ENCODE measurements at regions not wholly inside any gene's neighbourhood (a gene's known extent, or its start where the extent isn't known, plus 50 kb on each side); places are given as distances from the start of the nearest gene placed in this dataset.
A peak's percentile ranks its signal among the peaks of the same experiment; 100 is the strongest.

GRCh38 chr6:43946641-43947363 lies 176.8 kb downstream of the VEGFA start:
- no peak for DNase-seq

GRCh38 chr6:43945768-43946080 lies 175.7 kb downstream of the VEGFA start:
- no peak for DNase-seq

DNA sequence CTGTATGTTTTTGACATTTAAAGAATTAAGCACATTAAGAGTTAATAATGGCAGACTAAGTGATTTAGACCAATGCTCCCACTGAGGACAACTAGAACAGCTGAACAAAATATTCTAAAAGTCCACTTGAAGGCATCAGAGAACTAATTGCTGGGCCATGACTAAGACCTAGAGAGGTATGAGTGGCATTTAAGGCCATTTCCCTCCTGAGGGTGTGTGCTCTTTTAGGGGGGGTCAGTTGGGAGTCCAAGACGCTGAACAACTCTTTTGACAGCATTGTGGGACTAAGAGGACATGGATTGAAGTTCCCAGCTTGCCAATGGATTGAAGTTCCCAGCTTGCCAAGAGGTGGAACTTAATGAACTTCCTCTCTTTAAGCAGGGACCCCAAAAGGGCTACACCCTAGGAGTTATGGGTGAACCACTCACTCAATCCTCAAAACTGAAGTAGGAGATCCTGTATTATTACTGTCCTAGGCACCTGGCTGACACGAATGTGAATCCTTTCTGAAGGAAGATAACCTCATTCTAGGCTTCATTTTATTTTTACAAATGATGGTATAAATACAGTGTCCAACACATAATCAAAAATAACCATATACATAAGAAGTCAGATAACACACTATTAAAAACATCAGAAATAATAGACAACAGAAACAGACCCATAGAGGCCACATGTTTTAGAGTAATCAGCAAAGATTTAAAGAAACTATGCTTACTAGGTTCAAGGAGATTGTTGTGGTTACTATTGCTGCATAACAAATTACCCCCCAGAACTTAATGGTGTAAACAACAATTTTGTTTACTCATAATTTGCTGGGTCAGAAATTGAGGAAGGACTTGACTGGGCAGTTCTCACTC lies 175.1 kb downstream of the VEGFA start:
- no peak for DNase-seq

DNA sequence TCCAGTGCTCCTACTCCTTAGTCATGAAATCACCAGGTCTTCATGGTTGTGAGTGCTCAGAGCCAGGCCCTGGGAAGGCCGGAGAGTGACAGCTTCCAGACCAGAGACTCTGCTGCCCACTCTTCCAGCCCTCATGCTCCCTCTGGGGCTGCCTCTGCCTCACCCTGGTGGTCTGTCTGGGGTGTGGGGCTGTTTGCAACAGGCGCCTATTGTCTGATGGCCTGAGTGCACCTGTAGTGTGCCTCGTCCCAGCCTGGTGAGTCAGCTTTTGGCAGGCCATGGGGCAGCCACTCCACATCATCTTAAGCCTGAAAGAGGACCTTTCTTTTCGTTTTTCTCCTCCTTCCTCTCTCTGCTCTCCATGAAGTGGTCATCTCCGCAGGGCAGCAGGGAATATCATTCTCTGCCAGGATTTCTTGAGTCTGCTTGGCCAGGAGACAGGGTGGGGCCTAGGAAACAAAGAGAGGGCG lies 173.8 kb downstream of the VEGFA start:
- DNase-seq: no peak

GRCh38 chr6:43943099-43943766 lies 173.2 kb downstream of the VEGFA start:
- DNase-seq: no peak

DNA sequence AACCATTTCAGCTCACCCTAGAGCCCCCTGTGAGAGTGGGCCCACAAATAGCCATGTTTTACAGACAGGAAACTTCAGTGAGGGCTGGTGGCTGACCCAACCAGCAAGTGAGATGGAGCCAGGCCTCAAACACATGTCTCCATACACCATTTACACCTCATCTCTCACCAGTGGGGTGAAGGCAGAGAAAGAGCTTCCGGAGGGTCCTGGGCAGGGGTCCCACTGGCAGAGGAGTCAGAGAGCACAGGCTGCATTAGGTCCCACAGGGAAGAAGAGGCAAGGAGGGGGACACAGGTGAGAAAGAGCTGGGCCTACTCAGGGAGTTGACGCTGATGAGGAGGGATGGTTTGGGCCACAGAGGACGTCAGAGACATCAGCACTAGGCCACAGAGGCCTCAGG lies 172.6 kb downstream of the VEGFA start:
- no peak for DNase-seq

- DNase-seq: no peak
Observed at GRCh38 chr6:43942011-43942442, 172.0 kb downstream of the VEGFA start.

DNA sequence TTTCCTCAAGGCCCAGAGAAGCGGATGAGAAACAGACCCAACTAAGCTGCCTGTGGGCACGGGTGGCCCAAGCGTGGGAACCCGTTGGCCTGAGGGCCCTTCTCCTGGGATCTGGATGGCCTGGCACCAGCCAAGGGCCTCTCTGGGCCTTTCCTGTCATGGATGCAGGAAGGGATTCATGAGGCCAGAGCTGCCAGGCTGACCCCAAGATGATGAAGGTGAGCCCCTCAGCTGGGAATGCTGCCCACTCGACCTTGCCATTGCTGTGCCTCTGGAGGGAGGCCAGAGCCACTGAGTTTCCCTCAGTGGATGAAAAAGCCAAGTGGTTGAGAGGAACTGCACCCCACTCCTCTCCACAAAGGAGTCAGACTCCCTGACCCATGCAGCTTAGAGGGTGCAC lies 171.2 kb downstream of the VEGFA start:
- DNase-seq: no peak

GRCh38 chr6:43940393-43941087 lies 170.5 kb downstream of the VEGFA start:
- no peak for DNase-seq

GRCh38 chr6:43940071-43940392 lies 170.0 kb downstream of the VEGFA start:
- no peak for DNase-seq

- DNase-seq: peak in 1 of 2 donors; percentile 5
Observed at GRCh38 chr6:43939281-43940070, 169.5 kb downstream of the VEGFA start.

GRCh38 chr6:43938178-43939105 lies 168.4 kb downstream of the VEGFA start:
- no peak for DNase-seq

- no peak for DNase-seq
Observed at GRCh38 chr6:43937236-43938177, 167.5 kb downstream of the VEGFA start.

GRCh38 chr6:43936476-43936875 lies 166.5 kb downstream of the VEGFA start:
- no peak for DNase-seq

DNA sequence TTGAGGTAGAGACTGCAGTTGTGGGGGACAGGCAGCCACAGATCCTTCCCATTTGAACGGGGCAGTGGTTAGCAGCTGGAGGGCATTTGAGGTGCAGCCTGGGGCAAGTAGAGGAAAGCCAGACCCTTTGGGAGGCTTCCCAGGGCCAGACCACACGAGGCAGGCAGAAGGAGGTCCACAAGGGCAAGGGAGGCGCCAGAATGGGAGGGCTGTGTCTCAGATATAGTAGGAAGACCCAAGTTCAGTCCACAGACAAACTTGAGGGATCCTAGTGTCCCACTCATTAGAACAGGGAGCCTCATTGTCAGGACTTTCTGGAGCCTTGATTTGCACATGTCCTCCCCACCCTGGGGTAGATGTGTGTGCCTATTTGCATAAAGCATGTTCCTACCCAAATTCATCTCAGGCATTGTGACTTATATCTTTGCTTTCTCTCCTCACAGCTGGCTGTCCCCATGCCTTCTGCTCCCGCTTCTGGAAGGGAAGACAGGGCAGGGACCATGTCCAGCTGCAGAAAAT lies 166.0 kb downstream of the VEGFA start:
- no peak for DNase-seq

GRCh38 chr6:43934803-43935602 lies 165.0 kb downstream of the VEGFA start:
- DNase-seq: no peak

- DNase-seq: no peak
Observed at GRCh38 chr6:43934183-43934802, 164.3 kb downstream of the VEGFA start.

DNA sequence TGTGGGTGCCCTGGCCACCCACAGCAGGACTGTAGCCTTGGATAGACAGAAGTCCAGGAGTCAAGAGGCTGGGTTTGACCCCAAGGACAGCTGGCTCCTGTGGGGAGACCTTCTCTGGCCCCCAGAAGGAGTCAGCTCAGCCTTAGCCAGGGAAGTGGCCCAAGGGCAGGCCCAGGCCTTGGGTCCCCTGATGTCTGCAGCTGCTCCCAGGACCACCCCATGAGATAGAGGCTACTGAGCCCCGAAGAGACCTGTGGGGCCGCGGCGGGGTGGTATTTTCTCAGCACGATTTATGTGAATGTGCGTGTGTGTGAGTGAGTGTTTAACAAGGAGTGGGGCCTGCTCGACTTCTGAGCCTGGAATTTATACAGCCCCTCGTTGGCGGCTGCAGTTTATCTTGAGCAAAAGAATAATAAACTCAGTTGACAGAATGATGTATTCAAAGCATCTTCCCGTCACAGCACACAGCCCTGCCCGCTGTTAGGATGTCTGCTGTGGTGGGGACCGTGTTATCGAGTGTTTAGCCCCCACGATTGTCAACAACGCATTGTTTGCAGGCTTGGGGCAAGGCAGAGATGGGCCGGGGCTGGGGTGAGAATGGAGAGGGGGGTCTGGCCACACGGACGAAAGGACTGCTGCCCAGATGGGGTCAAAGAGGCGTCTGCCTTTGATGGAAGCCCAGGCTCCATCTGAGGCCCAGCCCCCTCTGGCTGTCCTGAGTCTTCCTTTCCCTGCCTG lies 163.3 kb downstream of the VEGFA start:
- no peak for DNase-seq

Measured in bone marrow (tissue), 2 donors.